Type B pancreatic cell (in vitro differentiated cells): ENCODE measurements at regions not wholly inside any gene's neighbourhood (a gene's known extent, or its start where the extent isn't known, plus 50 kb on each side); places are given as distances from the start of the nearest gene placed in this dataset.

Experiments used
- DNase-seq: peaks from one replicate; pipeline ENCODE4 v3.0.0; 2021; ENCODE audit warnings: mixed read lengths; ENCODE audit not compliant: unreplicated experiment; ENCODE audit errors: extremely low spot score
- H3K27ac Mint-ChIP-seq: 2 replicates; pipeline ENCODE4 v1.8.0; 2021; ENCODE audit warnings: mild to moderate bottlenecking, mixed read lengths
- H3K27me3 Mint-ChIP-seq: 2 replicates; pipeline ENCODE4 v1.8.0; 2021; ENCODE audit warnings: mixed read lengths
- H3K36me3 Mint-ChIP-seq: 2 replicates; pipeline ENCODE4 v1.8.0; 2021; ENCODE audit warnings: mixed read lengths
- H3K4me1 Mint-ChIP-seq: one replicate; pipeline ENCODE4 v1.8.0; 2021; ENCODE audit warnings: mixed read lengths; ENCODE audit not compliant: unreplicated experiment
- H3K4me3 Mint-ChIP-seq: 2 replicates; pipeline ENCODE4 v1.8.0; 2021; ENCODE audit warnings: mild to moderate bottlenecking, mixed read lengths
- H3K9me3 Mint-ChIP-seq: 2 replicates; pipeline ENCODE4 v1.8.0; 2021; ENCODE audit warnings: mixed read lengths
- TF ChIP-seq, protein P1 (sequence below): fragments of 200-600 bp; sonication (generic); conservative IDR thresholded peaks from 2 replicates; pipeline ENCODE4 v1.5.0; 2021; ENCODE audit warnings: antibody characterized with exemption, mild to moderate bottlenecking

DNA sequence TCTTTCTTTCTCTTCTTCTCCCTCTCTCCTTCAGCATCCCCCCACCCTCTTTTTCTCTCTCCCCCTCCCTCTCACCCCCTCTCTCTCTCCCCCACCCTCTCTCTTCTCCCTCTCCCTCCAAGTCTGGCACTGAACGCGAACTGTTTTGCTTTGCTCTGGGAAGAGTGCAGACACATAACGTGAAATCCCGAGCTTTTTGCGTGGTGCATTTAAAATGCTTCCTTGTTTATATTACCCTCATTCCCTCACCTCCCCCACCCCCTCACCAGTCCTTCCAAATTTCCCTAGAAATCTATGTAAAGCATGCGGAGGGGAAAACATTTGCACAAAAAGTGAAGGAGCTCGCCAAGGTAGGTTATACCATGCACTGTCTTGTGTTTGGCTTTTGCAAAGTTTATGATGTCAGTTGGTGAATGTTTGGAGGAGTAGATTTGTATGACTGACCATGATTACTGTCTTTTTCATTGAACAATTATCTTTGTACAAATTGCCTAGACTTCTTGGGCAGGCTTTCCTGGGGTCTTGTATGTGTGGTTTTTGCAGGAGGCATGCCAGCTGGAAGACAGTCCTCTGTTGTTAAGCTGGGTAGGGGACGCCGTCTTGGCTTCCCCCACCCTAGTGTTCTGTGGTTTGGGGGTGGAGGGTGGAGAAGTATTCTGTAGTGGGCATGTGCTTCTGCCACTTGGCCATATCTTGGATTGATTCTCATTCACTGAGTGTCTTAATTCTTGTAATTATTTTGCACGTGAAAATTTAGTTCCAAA is 123.7 kb upstream of the HSD17B12 start:
- peak overlapping the region; percentile 55 for H3K4me3 Mint-ChIP-seq

DNA sequence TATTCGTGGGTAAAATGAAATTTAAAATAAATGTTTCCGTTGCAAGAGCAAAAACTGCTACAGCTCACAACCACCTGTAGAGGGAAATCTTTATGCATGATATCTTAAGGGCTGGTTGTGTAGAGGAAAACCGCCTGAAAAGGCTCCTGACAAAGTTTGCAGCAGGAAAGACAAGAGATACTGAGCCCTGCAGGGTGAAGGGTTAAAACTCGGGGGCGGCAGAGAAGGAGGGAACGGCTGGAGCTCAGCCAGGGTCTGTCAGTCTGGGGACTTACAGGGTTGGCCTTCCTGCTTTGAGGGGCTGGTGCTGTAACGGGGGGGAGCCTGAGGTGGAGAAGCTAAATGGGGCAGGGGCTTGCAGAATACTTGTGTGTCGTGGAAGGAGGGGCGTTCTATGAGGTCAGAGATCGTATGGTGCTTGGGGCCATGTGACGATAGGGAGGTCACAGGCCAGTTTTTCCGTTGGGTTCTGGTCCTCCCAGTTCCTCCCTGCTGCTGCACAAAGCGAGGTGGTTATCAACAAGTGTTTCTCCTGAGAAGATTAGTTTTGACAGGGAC is 122.9 kb upstream of the HSD17B12 start:
- H3K36me3 Mint-ChIP-seq: no peaks in the 10 kb centered on the region
- peak overlapping the region; percentile 57 for H3K27ac Mint-ChIP-seq
- no peak for DNase-seq
- H3K9me3 Mint-ChIP-seq: no peaks in the 10 kb centered on the region
- peaks cover 81% of the 10 kb centered on the region for H3K27me3 Mint-ChIP-seq
- TF ChIP-seq, protein P1, sequence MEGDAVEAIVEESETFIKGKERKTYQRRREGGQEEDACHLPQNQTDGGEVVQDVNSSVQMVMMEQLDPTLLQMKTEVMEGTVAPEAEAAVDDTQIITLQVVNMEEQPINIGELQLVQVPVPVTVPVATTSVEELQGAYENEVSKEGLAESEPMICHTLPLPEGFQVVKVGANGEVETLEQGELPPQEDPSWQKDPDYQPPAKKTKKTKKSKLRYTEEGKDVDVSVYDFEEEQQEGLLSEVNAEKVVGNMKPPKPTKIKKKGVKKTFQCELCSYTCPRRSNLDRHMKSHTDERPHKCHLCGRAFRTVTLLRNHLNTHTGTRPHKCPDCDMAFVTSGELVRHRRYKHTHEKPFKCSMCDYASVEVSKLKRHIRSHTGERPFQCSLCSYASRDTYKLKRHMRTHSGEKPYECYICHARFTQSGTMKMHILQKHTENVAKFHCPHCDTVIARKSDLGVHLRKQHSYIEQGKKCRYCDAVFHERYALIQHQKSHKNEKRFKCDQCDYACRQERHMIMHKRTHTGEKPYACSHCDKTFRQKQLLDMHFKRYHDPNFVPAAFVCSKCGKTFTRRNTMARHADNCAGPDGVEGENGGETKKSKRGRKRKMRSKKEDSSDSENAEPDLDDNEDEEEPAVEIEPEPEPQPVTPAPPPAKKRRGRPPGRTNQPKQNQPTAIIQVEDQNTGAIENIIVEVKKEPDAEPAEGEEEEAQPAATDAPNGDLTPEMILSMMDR: peak; percentile 64
- H3K4me1 Mint-ChIP-seq: peaks cover 35% of the 10 kb centered on the region
- H3K4me3 Mint-ChIP-seq: peak overlapping the region; percentile 73

More for the DNA sequence above, 123.7 kb upstream of the HSD17B12 start:
- H3K27me3 Mint-ChIP-seq: peaks cover 82% of the 10 kb centered on the region
- no peaks in the 10 kb centered on the region for H3K9me3 Mint-ChIP-seq
- H3K4me1 Mint-ChIP-seq: peaks cover 35% of the 10 kb centered on the region
- no peak overlapping the region for H3K27ac Mint-ChIP-seq
- DNase-seq: no peak
- TF ChIP-seq, protein P1: no peak
- no peaks in the 10 kb centered on the region for H3K36me3 Mint-ChIP-seq

DNA sequence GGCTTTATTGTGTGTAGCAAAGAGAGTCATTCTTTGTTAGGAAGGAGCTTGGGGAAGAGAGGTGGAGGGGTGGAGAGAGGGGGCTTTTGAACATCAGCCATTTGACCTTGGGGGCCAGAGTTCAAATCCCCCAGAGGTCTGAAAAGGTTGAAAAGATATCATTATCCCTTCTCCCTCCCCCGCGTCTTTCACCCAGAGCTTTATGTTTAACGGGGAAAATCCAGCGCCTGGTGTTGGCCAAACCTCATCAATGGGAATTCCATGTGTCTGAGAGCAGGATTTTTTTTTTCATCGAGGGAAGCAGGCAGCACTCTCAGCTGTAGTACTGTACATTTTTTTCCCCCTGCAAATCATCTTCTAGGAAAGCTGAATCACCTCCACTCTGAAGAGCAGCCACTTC is 122.4 kb upstream of the HSD17B12 start:
- peak overlapping the region; percentile 34 for H3K27ac Mint-ChIP-seq
- TF ChIP-seq, protein P1: no peak
- no peaks in the 10 kb centered on the region for H3K9me3 Mint-ChIP-seq
- DNase-seq: no peak
- peaks cover 80% of the 10 kb centered on the region for H3K27me3 Mint-ChIP-seq
- peak overlapping the region; percentile 73 for H3K4me3 Mint-ChIP-seq
- no peaks in the 10 kb centered on the region for H3K36me3 Mint-ChIP-seq
- H3K4me1 Mint-ChIP-seq: peaks cover 35% of the 10 kb centered on the region

DNA sequence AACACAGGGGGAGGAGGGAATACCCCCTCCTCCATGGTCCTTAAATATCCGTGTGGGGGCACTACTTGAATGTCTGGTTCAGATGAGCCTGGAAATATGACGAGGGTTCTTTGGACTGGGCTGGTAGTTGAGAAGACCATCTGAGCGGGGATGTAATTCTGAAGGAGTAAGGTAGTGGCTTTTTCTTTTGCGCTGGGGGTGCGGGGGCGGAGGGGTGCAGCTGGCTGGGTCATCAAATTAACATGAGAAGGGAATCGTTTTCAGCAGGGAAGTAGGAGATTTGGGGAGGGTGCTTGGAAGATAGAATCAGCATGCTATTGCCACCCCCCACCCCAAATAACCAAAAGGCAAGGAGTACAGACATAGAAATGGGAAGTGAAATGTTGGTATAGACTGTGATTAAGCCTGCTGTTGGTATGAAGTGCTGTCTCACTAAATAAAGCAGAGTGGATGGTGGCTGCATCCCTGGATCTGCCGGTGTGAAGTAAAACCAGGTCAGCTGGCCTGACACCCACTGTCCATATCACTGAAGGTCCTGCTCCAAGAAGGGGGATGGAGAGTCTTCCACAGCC is 121.9 kb upstream of the HSD17B12 start:
- peaks cover 78% of the 10 kb centered on the region for H3K27me3 Mint-ChIP-seq
- H3K4me3 Mint-ChIP-seq: peak overlapping the region; percentile 26
- TF ChIP-seq, protein P1: no peak
- no peaks in the 10 kb centered on the region for H3K9me3 Mint-ChIP-seq
- H3K4me1 Mint-ChIP-seq: peaks cover 31% of the 10 kb centered on the region
- no peaks in the 10 kb centered on the region for H3K36me3 Mint-ChIP-seq
- no peak for DNase-seq
- peak overlapping the region; percentile 34 for H3K27ac Mint-ChIP-seq

DNA sequence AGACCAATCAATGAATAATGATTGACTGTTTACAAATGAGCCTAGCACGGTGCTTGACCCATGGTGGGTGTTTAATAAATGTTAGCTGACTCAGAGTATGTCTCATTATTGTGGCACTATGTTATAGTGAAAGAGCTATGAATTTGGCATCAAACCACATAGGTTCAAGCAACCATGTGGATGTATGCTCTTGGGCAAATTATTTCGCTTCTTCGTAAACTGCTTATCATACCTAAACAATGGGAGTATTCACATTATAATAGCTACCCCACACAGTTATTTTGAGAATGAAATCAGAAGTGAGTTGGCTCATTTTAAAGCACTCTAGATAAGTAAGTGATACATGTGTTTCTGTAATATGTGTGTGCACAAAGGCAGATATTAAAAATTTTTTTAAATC is 118.7 kb upstream of the HSD17B12 start:
- Mint-ChIP-seq H3K9me3 (no peaks in the 10 kb centered on the region), H3K27ac (no peak overlapping the region), H3K36me3 (no peaks in the 10 kb centered on the region), H3K4me3 (no peak overlapping the region), H3K27me3 (peaks cover 61% of the 10 kb centered on the region), H3K4me1 (peaks cover 20% of the 10 kb centered on the region)
- TF ChIP-seq, protein P1: no peak
- DNase-seq: no peak
